ES-I3 (cell line): ENCODE measurements at regions not wholly inside any gene's neighbourhood (a gene's known extent, or its start where the extent isn't known, plus 50 kb on each side); places are given as distances from the start of the nearest gene placed in this dataset.

Experiments
- H3K36me3 ChIP-seq: 2 replicates; pipeline ENCODE4 v1.6.1; 2013; ENCODE audit warnings: mild to moderate bottlenecking, low read length, control low read depth, moderate library complexity; ENCODE audit not compliant: insufficient read depth
- H3K4me1 ChIP-seq: 2 replicates; pipeline ENCODE4 v1.6.1; 2013; ENCODE audit warnings: mild to moderate bottlenecking, control low read depth, low read length; ENCODE audit not compliant: insufficient read depth
- H3K9ac ChIP-seq: 2 replicates; pipeline ENCODE4 v1.6.1; 2013; ENCODE audit warnings: low read depth, mild to moderate bottlenecking, low read length, moderate library complexity
- H3K9me3 ChIP-seq: 2 replicates; pipeline ENCODE4 v1.6.1; 2013; ENCODE audit warnings: mild to moderate bottlenecking, low read length, moderate library complexity; ENCODE audit not compliant: control insufficient read depth, insufficient read depth

- no peaks in the 10 kb centered on the region for H3K4me1 ChIP-seq
- no peaks in the 10 kb centered on the region for H3K9me3 ChIP-seq
- no peaks in the 10 kb centered on the region for H3K36me3 ChIP-seq
- H3K9ac ChIP-seq = peak overlapping the region; percentile 59; the same call in 1 of the 2 replicates
Measured at GRCh38 chr11:111097191-111097590, 148.3 kb upstream of the POU2AF2 start.

- Histone ChIP-seq H3K36me3 (no peaks in the 10 kb centered on the region), H3K4me1 (0 out of 2 replicates have a peak, but pooled peaks cover 5% of the 10 kb centered on the region), H3K9ac (no peak overlapping the region), H3K9me3 (no peaks in the 10 kb centered on the region)
Measured at GRCh38 chr11:111095327-111095726, 150.2 kb upstream of the POU2AF2 start.

DNA sequence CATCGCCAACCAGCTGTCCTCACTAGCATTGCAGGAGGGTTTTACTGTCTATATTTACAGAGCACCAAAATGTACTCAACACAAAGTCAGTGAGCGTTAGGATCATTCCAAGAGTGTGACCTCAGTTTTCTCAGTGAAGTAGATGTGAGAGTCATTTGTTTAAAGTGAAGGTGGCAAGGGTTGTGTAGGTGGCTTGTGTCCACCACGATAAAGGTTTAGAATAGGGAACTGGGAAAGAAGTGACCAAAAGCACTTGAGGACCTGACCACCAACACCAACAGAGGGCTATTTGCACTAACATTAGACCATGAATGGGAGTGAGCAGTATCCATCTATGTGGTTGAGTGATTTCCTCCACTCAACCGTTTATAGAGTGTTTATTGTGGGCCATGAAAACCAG lies 152.5 kb upstream of the POU2AF2 start:
- Histone ChIP-seq H3K4me1 (0 out of 2 replicates have a peak, but pooled peaks cover 5% of the 10 kb centered on the region), H3K36me3 (no peaks in the 10 kb centered on the region), H3K9ac (no peak overlapping the region), H3K9me3 (no peaks in the 10 kb centered on the region)

GRCh38 chr11:111091321-111091938 lies 154.1 kb upstream of the POU2AF2 start:
- Histone ChIP-seq H3K9ac (no peak overlapping the region), H3K9me3 (no peaks in the 10 kb centered on the region), H3K36me3 (no peaks in the 10 kb centered on the region), H3K4me1 (0 out of 2 replicates have a peak, but pooled peaks cover 5% of the 10 kb centered on the region)

GRCh38 chr11:111089759-111090158 lies 155.8 kb upstream of the POU2AF2 start:
- Histone ChIP-seq H3K9ac (no peak overlapping the region), H3K36me3 (no peaks in the 10 kb centered on the region), H3K4me1 (0 out of 2 replicates have a peak, but pooled peaks cover 5% of the 10 kb centered on the region), H3K9me3 (no peaks in the 10 kb centered on the region)

- Histone ChIP-seq H3K4me1 (0 out of 2 replicates have a peak, but pooled peaks cover 5% of the 10 kb centered on the region), H3K36me3 (no peaks in the 10 kb centered on the region), H3K9me3 (no peaks in the 10 kb centered on the region), H3K9ac (no peak overlapping the region)
Measured at GRCh38 chr11:111088847-111089355, 156.6 kb upstream of the POU2AF2 start.

- Histone ChIP-seq H3K4me1 (peaks cover 11% of the 10 kb centered on the region; the same call in 1 of the 2 replicates), H3K9ac (no peak overlapping the region), H3K36me3 (no peaks in the 10 kb centered on the region), H3K9me3 (no peaks in the 10 kb centered on the region)
Measured at GRCh38 chr11:111086058-111086457, 159.5 kb upstream of the POU2AF2 start.

- H3K4me1 ChIP-seq = peaks cover 11% of the 10 kb centered on the region; the same call in 1 of the 2 replicates
- H3K9me3 ChIP-seq = no peaks in the 10 kb centered on the region
- H3K9ac ChIP-seq = no peak overlapping the region
- no peaks in the 10 kb centered on the region for H3K36me3 ChIP-seq
Measured at GRCh38 chr11:111082664-111083063, 162.9 kb upstream of the POU2AF2 start.

DNA sequence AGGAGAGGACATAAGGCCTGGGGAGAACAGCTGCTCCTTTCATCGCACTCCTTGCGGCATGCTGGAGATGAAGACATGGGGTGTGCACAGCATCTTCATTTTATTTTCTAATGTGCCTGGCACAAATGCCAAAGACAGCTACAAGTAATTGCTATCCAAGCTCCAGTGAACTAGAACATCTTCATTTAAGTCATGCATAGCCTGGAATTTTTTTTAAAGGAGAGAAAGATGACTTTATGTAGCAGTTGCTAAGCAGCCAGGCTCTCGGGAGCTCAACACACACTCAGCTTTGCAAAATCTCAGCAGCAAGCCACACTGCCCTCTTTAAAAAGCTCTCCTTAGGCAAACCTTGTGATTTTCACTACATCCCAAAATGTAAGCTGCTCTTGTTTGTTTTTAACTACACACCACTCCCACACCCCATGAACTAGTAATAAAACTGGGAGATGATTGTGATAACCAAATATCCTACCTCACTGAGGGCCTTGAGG lies 164.5 kb upstream of the POU2AF2 start:
- Histone ChIP-seq H3K36me3 (no peaks in the 10 kb centered on the region), H3K9me3 (no peaks in the 10 kb centered on the region), H3K9ac (no peak overlapping the region), H3K4me1 (peaks cover 11% of the 10 kb centered on the region; the same call in 1 of the 2 replicates)

DNA sequence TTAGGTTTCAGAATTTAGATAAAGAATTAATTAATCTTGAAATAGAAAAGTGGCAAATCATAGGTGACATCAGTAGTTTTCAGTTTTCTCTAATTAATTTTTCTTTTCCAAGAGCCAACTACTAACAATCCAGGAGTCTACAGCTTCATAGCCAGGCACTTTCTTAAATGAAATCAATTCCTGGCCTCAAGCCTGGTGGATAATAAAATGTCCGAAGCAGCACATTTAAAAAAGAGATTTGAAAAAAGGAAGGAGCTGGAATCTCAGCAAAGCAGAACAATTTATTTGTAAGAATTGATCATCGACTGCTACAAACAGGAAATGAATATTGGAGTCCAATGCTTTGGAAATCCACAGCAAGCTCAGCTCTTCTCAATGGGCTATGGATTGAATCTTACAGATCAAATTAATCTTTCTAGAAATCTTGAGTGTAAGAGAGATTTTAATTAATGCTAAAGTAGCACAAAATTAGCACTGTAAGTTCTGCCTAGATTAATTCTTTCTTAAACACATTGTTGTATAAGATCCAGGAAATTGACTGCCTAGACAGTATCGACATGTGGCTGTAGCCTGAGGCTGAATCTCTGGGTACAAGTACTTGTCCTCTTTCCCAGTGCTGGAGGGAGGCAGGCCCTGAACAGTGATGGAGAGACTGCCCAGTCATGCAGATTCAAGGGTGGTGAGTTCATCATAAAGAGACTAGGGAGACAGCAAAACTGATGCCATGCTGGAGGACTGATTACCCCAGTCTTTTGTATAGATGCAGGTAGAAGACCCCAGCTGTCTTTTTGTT lies 167.8 kb upstream of the POU2AF2 start:
- Histone ChIP-seq H3K36me3 (no peaks in the 10 kb centered on the region), H3K4me1 (0 out of 2 replicates have a peak, but pooled peaks cover 3% of the 10 kb centered on the region), H3K9me3 (no peaks in the 10 kb centered on the region), H3K9ac (no peak overlapping the region)

DNA sequence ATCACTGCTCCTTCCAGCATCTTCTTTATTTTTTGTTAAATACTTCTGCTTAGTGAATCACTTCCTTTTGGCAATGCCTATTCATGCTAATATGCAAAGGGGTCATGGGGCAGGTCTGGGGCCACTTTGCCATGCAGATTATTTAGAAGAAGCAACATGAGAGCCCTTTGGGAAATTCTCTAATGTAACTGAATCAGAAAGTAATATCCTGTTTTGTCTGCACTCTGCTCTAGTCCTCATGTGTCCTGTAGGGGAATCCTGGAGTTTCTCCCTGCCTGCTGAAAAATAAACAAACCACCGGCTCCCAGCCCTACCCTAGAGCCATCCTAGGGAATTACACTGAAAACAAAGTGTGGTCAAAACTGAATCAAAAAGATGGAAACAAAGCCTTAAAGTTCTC lies 176.5 kb upstream of the POU2AF2 start:
- H3K36me3 ChIP-seq = no peaks in the 10 kb centered on the region
- H3K9me3 ChIP-seq = no peaks in the 10 kb centered on the region
- no peak overlapping the region for H3K9ac ChIP-seq
- H3K4me1 ChIP-seq = 0 out of 2 replicates have a peak, but pooled peaks cover 2% of the 10 kb centered on the region

DNA sequence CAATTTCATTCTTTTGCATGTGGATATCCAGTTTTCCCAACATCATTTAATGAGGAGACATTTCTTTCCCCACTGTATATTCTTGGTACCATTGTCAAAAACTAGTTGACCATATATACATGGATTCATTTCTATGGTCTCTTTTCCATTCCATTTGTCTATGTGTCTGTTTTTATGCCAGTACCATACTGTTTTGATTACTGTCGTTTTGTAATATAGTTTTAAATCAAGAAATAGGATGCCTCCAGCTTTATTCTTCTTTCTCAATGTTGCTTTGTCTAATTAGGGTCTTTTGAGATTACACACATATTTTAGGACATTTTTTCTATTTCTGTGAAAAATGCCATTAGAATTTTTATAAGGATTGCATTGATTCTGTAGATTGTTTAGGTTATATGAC lies 177.5 kb upstream of the POU2AF2 start:
- H3K9ac ChIP-seq = no peak overlapping the region
- no peaks in the 10 kb centered on the region for H3K36me3 ChIP-seq
- H3K9me3 ChIP-seq = no peaks in the 10 kb centered on the region
- 0 out of 2 replicates have a peak, but pooled peaks cover 2% of the 10 kb centered on the region for H3K4me1 ChIP-seq

DNA sequence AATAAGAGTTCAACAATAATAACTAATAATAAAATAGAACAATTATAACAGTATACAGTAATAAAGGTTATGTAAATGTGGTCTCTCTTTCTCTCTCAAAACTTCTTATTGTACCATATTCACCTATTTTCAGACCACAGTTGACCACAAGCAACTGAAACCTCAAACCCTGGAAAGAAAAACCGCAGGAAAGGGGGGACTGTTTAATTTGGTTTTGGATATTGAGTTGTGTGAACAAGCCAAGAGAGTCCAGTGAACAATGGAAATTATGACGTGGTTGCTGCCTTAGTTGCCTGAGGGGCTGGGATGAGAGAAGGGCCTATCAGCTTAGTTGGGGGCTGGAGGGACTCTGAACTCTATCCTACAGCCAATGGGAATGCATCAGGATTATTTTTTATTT lies 178.7 kb upstream of the POU2AF2 start:
- Histone ChIP-seq H3K9me3 (no peaks in the 10 kb centered on the region), H3K9ac (no peak overlapping the region), H3K4me1 (0 out of 2 replicates have a peak, but pooled peaks cover 2% of the 10 kb centered on the region), H3K36me3 (no peaks in the 10 kb centered on the region)

- no peak overlapping the region for H3K9ac ChIP-seq
- 0 out of 2 replicates have a peak, but pooled peaks cover under 1% of the 10 kb centered on the region for H3K4me1 ChIP-seq
- no peaks in the 10 kb centered on the region for H3K9me3 ChIP-seq
- no peaks in the 10 kb centered on the region for H3K36me3 ChIP-seq
Measured at GRCh38 chr11:111063726-111064517, 181.6 kb upstream of the POU2AF2 start.
